ENCODE measurements at regions not wholly inside any gene's neighbourhood (a gene's known extent, or its start where the extent isn't known, plus 50 kb on each side); places are given as distances from the start of the nearest gene placed in this dataset.
"Not testable (repeated sequence)": the region's sequence is repeated elsewhere in the genome, so short reads cannot be mapped to it uniquely, and the experiment has no call there.

GRCh38 chr13:90307136-90307535, 1040.4 kb upstream of the MIR17HG start:
- DNase-seq (ENCODE audit: low read depth in 2 of 2) = no peak

DNA sequence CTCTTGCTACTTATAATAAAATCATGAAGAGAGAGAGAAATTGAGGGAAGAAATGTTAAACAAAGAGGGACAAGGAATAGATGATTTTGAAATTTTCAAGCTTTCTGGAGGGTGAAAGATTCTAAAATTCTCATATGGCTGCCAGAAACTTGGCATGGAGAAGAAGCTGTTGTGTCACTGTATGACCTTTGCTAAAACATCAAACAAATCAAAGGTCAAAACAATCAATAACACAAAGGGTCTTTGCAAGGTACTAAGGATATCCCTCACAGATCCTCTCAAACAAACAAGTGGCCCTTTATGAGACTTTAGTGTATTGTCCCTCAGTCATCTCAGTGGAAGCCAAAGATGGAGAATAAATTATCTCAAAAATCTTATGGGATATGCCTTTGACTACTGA, 1039.2 kb upstream of the MIR17HG start:
- DNase-seq (ENCODE audit: low read depth in 2 of 2) = no peak

- no peak for DNase-seq (ENCODE audit: low read depth in 2 of 2)
These were observed 1035.6 kb upstream of the MIR17HG start for GRCh38 chr13:90311929-90312328.

DNA sequence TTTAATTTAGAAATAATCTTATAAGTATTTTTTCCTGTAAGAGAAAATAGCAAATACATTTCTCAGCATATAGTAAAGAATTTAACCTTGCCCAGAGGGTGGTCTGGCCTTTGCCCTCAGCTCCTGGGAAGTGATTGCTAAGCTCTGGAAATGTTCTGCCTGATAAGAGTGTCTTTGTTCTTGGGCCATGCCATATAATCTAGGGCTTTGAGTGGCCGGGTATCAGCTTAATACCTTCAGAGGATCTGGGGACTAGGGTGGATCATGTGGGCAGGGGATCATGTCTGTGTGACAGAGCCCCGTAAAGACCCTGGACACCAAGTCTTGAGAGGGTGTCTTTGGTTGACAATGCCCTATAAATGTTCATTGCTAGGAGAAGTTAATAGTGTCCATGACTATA, 1032.4 kb upstream of the MIR17HG start:
- DNase-seq (ENCODE audit: low read depth in 2 of 2) = no peak

DNA sequence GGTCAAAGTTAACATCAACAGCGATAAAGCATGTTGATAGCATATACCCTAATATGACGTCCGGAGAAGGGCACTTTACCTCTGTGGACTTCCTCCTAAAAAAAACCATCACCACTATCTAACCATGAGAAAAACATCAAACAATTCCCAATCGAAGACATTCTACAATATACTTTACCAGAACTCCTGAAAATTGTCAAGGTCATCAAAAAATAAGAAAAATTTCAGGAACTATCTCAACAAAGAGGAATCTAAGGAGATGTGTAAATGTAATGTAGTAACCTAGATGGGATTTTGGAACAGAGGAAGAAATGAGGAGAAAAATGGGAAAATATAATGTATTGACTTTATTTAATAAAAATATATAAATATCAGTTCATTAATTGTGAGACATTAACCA, 1026.8 kb upstream of the MIR17HG start:
- DNase-seq (ENCODE audit: low read depth in 2 of 2) = no peak

DNA sequence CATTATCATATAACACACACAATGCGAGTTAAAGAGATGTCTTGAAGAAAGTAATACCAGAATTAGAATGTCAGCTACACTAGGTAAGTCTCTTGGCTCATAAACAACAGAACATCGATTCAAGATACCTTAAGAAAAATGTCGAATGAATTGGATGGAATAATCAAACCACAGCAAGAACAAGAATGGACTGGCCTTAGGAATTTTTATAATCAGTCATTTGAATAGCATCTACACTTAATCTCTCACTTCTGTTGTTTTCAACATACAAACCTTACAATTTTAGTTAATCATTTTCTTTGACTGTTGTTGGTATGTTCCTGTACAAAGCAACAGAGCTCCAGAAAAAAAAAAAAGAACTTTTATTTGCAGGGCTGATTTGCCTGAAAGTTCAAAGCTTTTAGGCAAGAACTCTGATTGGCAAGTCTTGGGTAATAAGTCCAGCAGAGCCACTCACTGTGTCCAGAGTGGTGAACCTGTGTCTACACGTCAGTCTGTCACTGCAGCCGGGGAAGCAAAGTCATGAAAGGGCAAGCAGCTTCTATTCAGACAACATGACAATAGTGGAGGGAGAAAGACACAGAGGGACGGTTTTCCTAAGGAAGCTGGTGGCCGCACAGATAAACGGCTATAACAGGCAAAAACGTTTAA, 1026.1 kb upstream of the MIR17HG start:
- no peak for DNase-seq (ENCODE audit: low read depth in 2 of 2)

- no peak for DNase-seq (ENCODE audit: low read depth in 2 of 2)
These were observed 1017.8 kb upstream of the MIR17HG start for GRCh38 chr13:90329641-90330040.

DNA sequence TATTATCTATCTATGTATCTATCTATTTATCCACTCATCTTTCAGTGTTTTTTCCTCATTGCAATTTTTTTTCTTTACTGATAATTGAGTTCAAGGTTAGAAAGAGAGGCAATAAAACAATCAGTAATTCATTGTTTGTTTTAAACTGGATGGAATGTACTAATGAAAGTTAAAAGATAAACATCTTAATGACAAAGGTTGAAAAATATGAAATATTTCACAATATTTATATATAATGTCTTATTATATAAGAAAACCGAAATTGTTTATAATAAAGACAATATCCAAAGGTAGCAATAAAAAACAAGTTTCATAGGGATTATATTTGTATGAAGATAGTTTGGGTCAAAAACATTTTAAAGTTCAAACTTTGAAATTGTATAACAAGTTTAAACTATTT, 1015.5 kb upstream of the MIR17HG start:
- DNase-seq (ENCODE audit: low read depth in 2 of 2) = no peak

GRCh38 chr13:90336507-90336906, 1011.0 kb upstream of the MIR17HG start:
- DNase-seq (ENCODE audit: low read depth in 2 of 2) = no peak

- not testable (repeated sequence) for DNase-seq (ENCODE audit: low read depth in 2 of 2)
These were observed 1006.1 kb upstream of the MIR17HG start for GRCh38 chr13:90341348-90341747.

- not testable (repeated sequence) for DNase-seq (ENCODE audit: low read depth in 2 of 2)
These were observed 998.9 kb upstream of the MIR17HG start for GRCh38 chr13:90348477-90349136.

DNA sequence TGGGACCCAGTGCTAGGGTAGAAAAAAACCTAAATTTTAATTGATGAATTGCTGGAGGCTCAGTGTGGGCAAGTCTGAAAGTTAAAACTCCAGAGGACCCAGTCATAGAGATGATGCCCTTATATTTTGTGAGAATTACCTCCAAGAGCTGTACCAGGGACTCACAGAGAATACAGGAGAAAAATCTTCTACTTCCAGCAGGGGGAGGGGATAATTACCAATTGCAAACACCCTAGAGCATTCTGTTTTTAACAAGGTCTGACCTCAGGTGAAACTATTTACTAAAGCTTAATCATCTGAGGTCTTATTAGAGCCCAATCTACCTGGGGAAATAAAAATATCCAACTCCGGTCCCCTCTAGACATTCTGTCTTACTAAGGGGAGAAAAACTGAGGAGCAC, 994.7 kb upstream of the MIR17HG start:
- no peak for DNase-seq (ENCODE audit: low read depth in 2 of 2)

DNA sequence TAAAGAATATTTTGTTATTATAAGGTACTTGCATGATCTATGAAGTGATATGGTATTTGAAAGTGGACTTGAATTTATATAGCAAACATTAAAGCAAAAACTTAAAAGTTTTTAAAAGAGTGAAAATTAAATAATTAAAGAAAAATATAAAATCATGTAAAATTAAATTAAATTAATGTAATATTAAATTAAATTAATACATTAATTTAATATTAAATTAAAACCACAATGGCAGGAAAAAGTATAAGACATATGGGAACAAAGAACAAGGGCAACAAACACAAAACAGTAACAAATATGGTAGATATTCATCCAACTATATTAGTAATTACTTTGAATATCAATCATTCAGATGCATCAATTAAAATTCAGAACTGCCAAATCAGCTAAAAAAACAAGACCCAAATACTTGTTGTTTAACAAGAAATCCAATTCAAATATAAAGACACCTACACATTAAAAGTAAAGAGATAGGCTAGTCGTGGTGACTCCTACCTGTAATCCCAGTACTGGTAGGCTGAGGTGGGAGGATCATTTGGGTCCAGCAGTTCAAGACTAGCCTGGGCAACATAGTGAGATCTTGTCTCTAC, 992.2 kb upstream of the MIR17HG start:
- DNase-seq (ENCODE audit: low read depth in 2 of 2) = no peak

GRCh38 chr13:90360785-90361184, 986.7 kb upstream of the MIR17HG start:
- DNase-seq (ENCODE audit: low read depth in 2 of 2) = no peak

DNA sequence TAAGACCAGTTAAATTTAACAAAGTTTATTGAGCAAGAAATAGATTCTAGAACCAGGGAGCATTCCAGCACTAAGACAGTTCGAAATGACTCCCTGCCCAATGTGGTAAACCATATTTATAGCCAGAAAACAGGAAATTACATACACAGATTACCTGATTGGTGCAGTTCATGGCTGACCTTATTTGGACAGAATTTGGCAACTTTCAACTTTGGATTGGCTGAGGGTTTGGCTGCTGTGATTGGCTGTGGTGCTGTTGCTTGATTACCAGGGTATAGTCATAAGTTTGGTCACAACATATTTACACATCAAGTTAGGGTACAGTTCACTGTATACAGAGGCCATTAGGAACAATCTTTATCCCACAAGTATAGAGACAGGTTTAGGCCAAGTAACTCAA, 984.8 kb upstream of the MIR17HG start:
- no peak for DNase-seq (ENCODE audit: low read depth in 2 of 2)

GRCh38 chr13:90365130-90365529, 982.4 kb upstream of the MIR17HG start:
- DNase-seq (ENCODE audit: low read depth in 2 of 2) = no peak

- no peak for DNase-seq (ENCODE audit: low read depth in 2 of 2)
These were observed 973.3 kb upstream of the MIR17HG start for GRCh38 chr13:90374168-90374567.

GRCh38 chr13:90375851-90376250, 971.6 kb upstream of the MIR17HG start:
- DNase-seq (ENCODE audit: low read depth in 2 of 2) = no peak

DNA sequence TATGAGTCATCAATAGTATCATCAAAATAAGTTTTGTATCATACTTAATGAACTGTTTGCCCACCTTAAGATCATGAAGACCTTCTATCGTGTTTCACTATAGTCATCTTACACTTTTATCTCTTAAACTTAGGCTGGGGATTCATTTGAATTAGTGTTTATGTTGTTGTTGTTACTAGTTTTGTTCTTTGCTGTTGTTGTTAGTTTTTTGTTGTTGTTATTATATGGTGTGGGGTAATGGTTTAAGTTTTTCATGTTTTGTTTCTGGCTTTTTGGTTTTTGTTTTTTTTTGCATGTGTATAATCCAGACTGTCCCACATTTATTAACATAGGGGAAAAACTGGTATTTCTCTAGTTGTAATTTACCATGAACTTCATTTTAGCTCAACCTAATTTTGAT, 965.1 kb upstream of the MIR17HG start:
- no peak for DNase-seq (ENCODE audit: low read depth in 2 of 2)

- no peak for DNase-seq (ENCODE audit: low read depth in 2 of 2)
These were observed 961.6 kb upstream of the MIR17HG start for GRCh38 chr13:90385781-90386489.

- no peak for DNase-seq (ENCODE audit: low read depth in 2 of 2)
These were observed 958.5 kb upstream of the MIR17HG start for GRCh38 chr13:90388887-90389452.

DNA sequence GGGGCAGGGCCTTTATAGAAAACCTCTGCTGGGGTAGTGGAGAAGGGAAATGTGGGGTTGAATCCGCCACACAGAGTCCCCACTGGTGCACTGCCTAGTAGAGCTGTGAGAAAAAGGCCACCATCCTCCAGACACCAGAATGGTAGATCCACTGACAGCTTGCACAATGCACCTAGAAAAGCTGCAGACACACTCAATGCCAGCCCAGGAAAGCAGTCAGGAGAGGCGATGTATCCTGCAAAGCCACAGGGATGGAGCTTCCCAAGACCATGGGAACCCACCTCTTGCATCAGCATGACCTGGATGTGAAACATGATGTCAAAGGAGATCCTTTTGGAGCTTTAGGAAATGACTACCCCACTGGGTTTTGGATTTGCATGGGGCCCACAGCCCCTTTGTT, 958.0 kb upstream of the MIR17HG start:
- no peak for DNase-seq (ENCODE audit: low read depth in 2 of 2)
